Gastroesophageal sphincter (tissue), 3 donors: ENCODE measurements at regions not wholly inside any gene's neighbourhood (a gene's known extent, or its start where the extent isn't known, plus 50 kb on each side); places are given as distances from the start of the nearest gene placed in this dataset.

Experiments used
- CTCF ChIP-seq, 4 experiments: fragments of 200-600 bp in 2 of 4; fragments of 450-650 bp in 2 of 4; sonication (generic) in 1 of 4; IDR thresholded peaks; one replicate each; pipeline ENCODE4 v1.5.1; 2017 to 2019; ENCODE audit warnings: antibody characterized with exemption in 4 of 4, mild to moderate bottlenecking in 2 of 4, moderate library complexity in 2 of 4
- EP300 ChIP-seq: sonication (generic); formaldehyde crosslinking; IDR thresholded peaks from one replicate; pipeline ENCODE4 v1.6.1; 2017; ENCODE audit warnings: antibody characterized with exemption, mild to moderate bottlenecking
- POLR2A ChIP-seq, 2 donors: fragments of 450-650 bp; IDR thresholded peaks; one replicate each; pipeline ENCODE4 v1.6.1; 2017; ENCODE audit warnings: antibody characterized with exemption in 2 of 2, mild to moderate bottlenecking in 2 of 2, moderate library complexity in 1 of 2
- POLR2AphosphoS5 ChIP-seq: sonication (generic); formaldehyde crosslinking; IDR thresholded peaks from one replicate; pipeline ENCODE4 v1.6.1; 2017; ENCODE audit warnings: antibody characterized with exemption

- no peak for TF ChIP-seq CTCF (IDR thresholded peaks at IDR 0.05)
- no peak for TF ChIP-seq POLR2AphosphoS5
- TF ChIP-seq POLR2A (IDR thresholded peaks at IDR 0.05) = no peak
- no peak for TF ChIP-seq EP300
Measured at GRCh38 chr7:35549781-35550180, 145.2 kb downstream of the HERPUD2 start.
